ENCODE measurements at regions not wholly inside any gene's neighbourhood (a gene's known extent, or its start where the extent isn't known, plus 50 kb on each side); places are given as distances from the start of the nearest gene placed in this dataset.
"Not testable (repeated sequence)": the region's sequence is repeated elsewhere in the genome, so short reads cannot be mapped to it uniquely, and the experiment has no call there.

GRCh38 chr19:28130066-28130511, 1082.9 kb downstream of the UQCRFS1 start:
- no peak for DNase-seq (ENCODE audit: low spot score)

GRCh38 chr19:28128341-28128740, 1084.6 kb downstream of the UQCRFS1 start:
- DNase-seq (ENCODE audit: low spot score), result no peak

- no peak for DNase-seq (ENCODE audit: low spot score)
Measured at GRCh38 chr19:28126135-28126898, 1086.6 kb downstream of the UQCRFS1 start.

GRCh38 chr19:28122734-28123133, 1090.2 kb downstream of the UQCRFS1 start:
- DNase-seq (ENCODE audit: low spot score), result no peak

GRCh38 chr19:28118235-28118634, 1094.7 kb downstream of the UQCRFS1 start:
- DNase-seq (ENCODE audit: low spot score), result no peak

GRCh38 chr19:28117143-28117542, 1095.8 kb downstream of the UQCRFS1 start:
- DNase-seq (ENCODE audit: low spot score), result no peak

- not testable (repeated sequence) for DNase-seq (ENCODE audit: low spot score)
Measured at GRCh38 chr19:28116379-28116778, 1096.6 kb downstream of the UQCRFS1 start.

- DNase-seq (ENCODE audit: low spot score), result no peak
Measured at GRCh38 chr19:28103921-28104320, 1109.0 kb downstream of the UQCRFS1 start.

- not testable (repeated sequence) for DNase-seq (ENCODE audit: low spot score)
Measured at GRCh38 chr19:28084659-28085157, 1128.2 kb downstream of the UQCRFS1 start.

- no peak for DNase-seq (ENCODE audit: low spot score)
Measured at GRCh38 chr19:28076628-28077027, 1136.3 kb downstream of the UQCRFS1 start.

- DNase-seq (ENCODE audit: low spot score), result no peak
Measured at GRCh38 chr19:28075229-28075628, 1137.7 kb downstream of the UQCRFS1 start.

GRCh38 chr19:28074773-28075172, 1138.2 kb downstream of the UQCRFS1 start:
- DNase-seq (ENCODE audit: low spot score), result no peak

- DNase-seq (ENCODE audit: low spot score), result no peak
Measured at GRCh38 chr19:28067882-28068281, 1145.1 kb downstream of the UQCRFS1 start.

GRCh38 chr19:28066988-28067387, 1146.0 kb downstream of the UQCRFS1 start:
- DNase-seq (ENCODE audit: low spot score), result no peak

- no peak for DNase-seq (ENCODE audit: low spot score)
Measured at GRCh38 chr19:28066161-28066560, 1146.8 kb downstream of the UQCRFS1 start.

- no peak for DNase-seq (ENCODE audit: low spot score)
Measured at GRCh38 chr19:28065026-28065425, 1147.9 kb downstream of the UQCRFS1 start.

- no peak for DNase-seq (ENCODE audit: low spot score)
Measured at GRCh38 chr19:28063702-28064101, 1149.2 kb downstream of the UQCRFS1 start.

GRCh38 chr19:28061111-28061510, 1151.8 kb downstream of the UQCRFS1 start:
- DNase-seq (ENCODE audit: low spot score), result no peak

GRCh38 chr19:28057026-28057425, 1155.9 kb downstream of the UQCRFS1 start:
- not testable (repeated sequence) for DNase-seq (ENCODE audit: low spot score)

GRCh38 chr19:28051047-28051446, 1161.9 kb downstream of the UQCRFS1 start:
- no peak for DNase-seq (ENCODE audit: low spot score)

GRCh38 chr19:28049875-28050274, 1163.1 kb downstream of the UQCRFS1 start:
- DNase-seq (ENCODE audit: low spot score), result no peak

GRCh38 chr19:28046932-28047331, 1166.0 kb downstream of the UQCRFS1 start:
- DNase-seq (ENCODE audit: low spot score), result no peak

- no peak for DNase-seq (ENCODE audit: low spot score)
Measured at GRCh38 chr19:28045621-28046020, 1167.3 kb downstream of the UQCRFS1 start.
